ENCODE measurements at regions not wholly inside any gene's neighbourhood (a gene's known extent, or its start where the extent isn't known, plus 50 kb on each side); places are given as distances from the start of the nearest gene placed in this dataset.
"Not testable (repeated sequence)": the region's sequence is repeated elsewhere in the genome, so short reads cannot be mapped to it uniquely, and the experiment has no call there.

GRCh38 chr7:149681274-149681673 is 92.1 kb downstream of the ZNF467 start:
- DNase-seq, result no peak

DNA sequence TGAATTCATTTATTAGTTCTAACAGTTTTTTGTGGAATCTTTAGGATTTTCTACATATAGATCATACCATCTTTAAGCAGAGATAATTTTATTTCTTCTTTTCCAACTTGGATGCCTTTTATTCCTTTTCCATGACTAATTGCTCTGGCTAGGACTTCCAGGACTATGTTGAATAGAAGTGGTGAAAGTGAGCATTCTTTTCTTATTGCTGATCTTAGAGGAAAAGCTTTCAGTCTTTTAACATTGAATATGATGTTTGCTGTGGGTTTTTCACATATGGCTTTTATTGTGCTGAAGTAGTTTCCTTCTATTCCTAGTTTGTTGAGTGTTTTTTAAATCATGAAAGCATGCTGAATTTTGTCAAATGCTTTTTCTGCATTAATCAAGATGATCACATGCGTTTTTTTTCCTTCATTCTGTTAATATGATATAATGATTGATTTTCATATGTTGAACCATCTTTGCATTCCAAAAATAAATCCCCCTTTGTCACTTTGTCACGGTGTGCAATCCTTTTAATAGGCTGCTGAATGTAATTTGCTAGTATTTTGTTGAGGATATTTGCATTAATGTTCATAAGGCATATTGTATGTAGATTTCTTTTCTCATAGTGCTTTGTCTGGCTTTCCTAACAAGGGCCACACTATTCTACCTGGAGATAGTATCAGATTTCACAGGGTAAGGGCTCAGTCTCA is 92.9 kb downstream of the ZNF467 start:
- DNase-seq, result no peak

- DNase-seq, result not testable (repeated sequence)
Observed at GRCh38 chr7:149674728-149675385, 98.5 kb downstream of the ZNF467 start.

GRCh38 chr7:149673006-149673405 is 100.4 kb downstream of the ZNF467 start:
- DNase-seq, result no peak

DNA sequence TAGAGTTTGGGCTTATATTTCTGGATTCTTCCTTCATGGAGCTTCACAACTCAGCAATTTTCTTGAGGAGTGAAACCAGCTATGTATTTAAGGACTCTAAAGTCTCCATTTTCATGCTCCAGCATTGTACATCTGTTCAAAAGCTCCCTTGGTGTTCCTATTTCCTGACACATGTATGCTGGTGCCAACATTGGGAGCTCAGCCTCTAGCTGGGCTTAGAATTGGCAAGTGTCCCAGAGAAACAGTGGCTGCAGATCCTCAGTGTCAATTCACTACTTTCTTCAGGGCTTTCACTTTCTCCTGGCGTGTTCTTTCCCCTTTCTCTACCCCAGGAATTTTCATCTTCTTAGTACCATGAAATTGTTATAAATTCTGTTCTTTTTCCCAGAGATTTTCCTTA is 103.1 kb downstream of the ZNF467 start:
- DNase-seq, result no peak

DNA sequence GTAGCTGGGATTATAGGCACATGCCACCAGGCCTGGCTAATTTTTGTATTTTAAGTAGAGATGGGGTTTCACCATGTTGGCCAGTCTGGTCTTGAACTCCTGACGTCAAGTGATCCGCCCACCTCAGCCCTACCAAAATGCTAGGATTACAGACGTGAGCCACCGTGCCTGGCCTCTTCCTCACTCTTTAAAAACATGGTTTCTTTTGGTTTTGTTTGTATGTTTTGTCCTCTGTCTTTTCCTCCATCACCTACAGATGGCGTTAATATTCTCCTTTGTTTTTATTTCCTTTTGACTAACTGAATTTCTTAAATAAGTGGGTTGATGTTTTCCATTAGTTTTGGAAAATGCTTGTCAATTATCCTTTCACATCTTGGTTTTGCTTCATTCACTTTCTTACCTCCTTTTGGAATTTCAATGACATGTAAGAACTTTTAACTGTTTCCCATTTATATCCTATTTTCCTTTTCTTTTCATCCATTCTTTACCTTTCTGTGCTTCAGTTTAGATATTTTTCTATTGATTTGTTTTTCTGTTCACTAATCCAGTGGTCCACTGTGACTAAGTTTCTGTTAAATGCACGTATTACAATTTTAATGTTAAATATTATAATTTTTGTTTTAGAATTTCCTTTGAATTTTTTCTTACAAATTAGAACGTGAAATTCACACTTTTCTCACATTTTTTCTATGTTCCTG is 104.1 kb downstream of the ZNF467 start:
- no peak for DNase-seq

- no peak for DNase-seq
Observed at GRCh38 chr7:149666360-149666945, 106.9 kb downstream of the ZNF467 start.

DNA sequence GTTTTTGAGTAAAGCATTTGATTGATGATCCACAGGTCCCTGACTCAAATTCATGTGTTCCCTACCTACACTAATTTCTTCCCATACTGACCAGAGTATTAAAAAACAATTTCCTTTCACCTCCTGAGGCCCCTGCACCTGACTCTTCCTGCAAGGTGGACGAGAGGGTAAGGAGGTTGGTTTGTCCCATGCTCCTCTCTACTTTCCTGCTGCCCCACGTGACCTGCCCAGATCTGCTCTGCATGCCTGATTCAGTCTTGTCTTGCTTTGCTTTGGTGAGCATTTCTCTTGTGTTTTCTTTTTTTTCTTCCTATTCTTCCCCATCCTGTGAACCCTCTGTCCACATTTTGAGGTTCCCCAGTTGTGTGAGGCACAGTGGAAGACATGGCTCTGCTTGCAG is 107.8 kb downstream of the ZNF467 start:
- DNase-seq, result not testable (repeated sequence)

DNA sequence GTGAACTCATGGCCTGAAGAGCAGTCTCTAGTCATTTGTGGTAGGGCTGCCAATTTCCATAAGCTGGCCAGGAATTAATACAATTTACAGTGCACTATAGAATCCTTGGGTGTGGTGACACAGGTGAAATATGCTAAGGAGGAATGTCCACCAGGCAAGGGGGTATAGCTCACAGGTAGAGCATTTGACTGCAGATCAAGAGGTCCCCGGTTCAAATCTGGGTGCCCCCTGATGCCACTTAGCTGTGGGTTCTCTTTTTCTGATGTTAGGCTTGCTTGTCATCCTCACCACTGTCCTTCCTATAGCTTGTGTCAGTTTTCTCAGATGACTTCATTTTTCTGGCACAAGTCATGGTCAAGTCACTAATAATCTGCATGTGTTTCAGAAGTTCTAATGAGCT is 108.7 kb downstream of the ZNF467 start:
- no peak for DNase-seq

DNA sequence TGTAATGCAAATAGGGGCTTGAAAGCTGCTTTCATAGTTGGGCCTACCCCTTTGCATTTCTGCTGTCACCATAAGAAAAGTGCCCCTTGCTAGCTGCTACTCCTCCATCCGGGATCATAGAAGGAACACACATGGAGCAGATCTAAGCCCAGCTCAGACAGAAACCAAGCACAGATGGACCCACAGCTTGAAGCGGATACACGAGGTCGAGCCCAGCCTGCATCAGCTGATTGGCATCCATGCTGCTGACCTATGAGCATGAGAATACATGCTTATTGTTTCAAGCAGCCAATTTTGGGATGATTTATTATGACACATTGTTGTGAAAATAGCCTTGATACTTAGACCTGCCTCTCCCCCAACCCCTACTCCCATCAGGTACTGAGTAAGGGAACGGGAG is 109.2 kb downstream of the ZNF467 start:
- DNase-seq, result no peak

- DNase-seq, result peak; percentile 53 to 64
Observed at GRCh38 chr7:149662591-149663095, 110.7 kb downstream of the ZNF467 start.

DNA sequence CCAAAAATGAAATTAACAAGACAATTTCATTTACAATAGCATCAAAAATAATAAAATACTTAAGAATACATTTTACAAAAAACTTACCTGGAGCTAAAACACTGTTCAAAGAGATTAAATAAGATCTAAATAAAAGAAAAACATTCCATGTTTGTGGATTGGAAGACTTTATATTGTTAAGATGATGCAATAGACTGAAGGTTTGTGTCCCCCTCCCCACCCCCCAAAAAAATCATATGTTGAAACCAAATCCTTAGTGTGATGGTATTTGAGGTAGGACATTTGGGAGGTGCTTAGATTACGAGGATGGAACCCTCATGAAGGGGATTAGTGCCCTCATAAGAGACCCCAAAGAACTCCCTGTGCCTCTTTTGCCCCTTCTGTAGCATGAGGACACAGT is 117.6 kb downstream of the ZNF467 start:
- no peak for DNase-seq

- DNase-seq, result no peak
Observed at GRCh38 chr7:149654588-149654987, 118.8 kb downstream of the ZNF467 start.

GRCh38 chr7:149650190-149650589 is 123.2 kb downstream of the ZNF467 start:
- not testable (repeated sequence) for DNase-seq

DNA sequence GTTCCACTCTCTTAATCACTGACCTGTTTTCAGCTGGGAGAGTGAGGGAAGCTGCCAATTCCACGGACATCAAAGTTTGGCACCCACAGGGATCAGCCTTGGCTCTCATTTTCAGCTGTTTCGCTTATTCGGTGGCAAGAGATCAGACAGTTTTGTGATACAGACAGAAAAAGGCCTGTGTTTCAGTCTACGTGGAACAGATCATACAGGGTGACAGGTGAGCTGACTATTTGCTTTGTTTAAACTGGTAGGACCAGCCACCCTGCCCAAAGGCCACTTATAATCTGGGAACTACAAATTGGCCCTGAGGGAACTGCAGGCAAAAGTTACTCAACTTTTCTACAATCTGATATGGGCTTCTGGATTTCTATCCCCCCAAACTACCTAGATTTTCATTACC is 128.6 kb downstream of the ZNF467 start:
- no peak for DNase-seq

- DNase-seq, result no peak
Observed at GRCh38 chr7:149642589-149642988, 130.8 kb downstream of the ZNF467 start.

- DNase-seq, result no peak
Observed at GRCh38 chr7:149638566-149639320, 134.6 kb downstream of the ZNF467 start.

GRCh38 chr7:149637911-149638565 is 135.3 kb downstream of the ZNF467 start:
- DNase-seq, result no peak

GRCh38 chr7:149635561-149636329 is 137.6 kb downstream of the ZNF467 start:
- DNase-seq, result no peak

- DNase-seq, result no peak
Observed at GRCh38 chr7:149633976-149634945, 136.7 kb upstream of the ZNF746 start.
